SK-N-SH (cell line): ENCODE measurements at regions not wholly inside any gene's neighbourhood (a gene's known extent, or its start where the extent isn't known, plus 50 kb on each side); places are given as distances from the start of the nearest gene placed in this dataset.

Experiments used
- CTCF ChIA-PET: fragments of 300-600, 350-600 bp; formaldehyde crosslinking; extraction: SDS; loops from one replicate; lab custom pipeline; 2021; lab: Yijun Ruan, JAX
- POLR2A ChIA-PET: fragments of 350-600 bp; sonication (Branson Sonifier 250); formaldehyde crosslinking; extraction: SDS; loops from one replicate; lab custom pipeline; 2020; ENCODE audit warnings: antibody characterized with exemption, inconsistent platforms; lab: Yijun Ruan, JAX
- DNase-seq: peaks from one replicate; pipeline ENCODE4 v3.0.0; 2012
- H2AFZ ChIP-seq: fragments of 200-600 bp; sonication (generic); 2 replicates; pipeline ENCODE4 v1.8.1; 2016; ENCODE audit warnings: antibody characterized with exemption, mild to moderate bottlenecking, low read depth
- H3F3A ChIP-seq: fragments of 200-600 bp; sonication (generic); replicated peaks from 2 replicates; pipeline ENCODE3; 2016; ENCODE audit warnings: antibody characterized with exemption, mild to moderate bottlenecking; ENCODE audit not compliant: insufficient read depth
- H3K27ac ChIP-seq, 2 experiments: fragments of 200-500 bp in 1 of 2; fragments of 200-600 bp in 1 of 2; sonication (Bioruptor generic) in 1 of 2; sonication (generic), shearing (Covaris generic) in 1 of 2; 2 replicates each; pipeline versions ENCODE4 v1.5.1 to v1.6.1; 2014 to 2016; ENCODE audit warnings: low read depth in 2 of 2, inconsistent platforms in 1 of 2, low read length in 1 of 2, mild to moderate bottlenecking in 1 of 2, mixed read lengths in 1 of 2
- H3K27me3 ChIP-seq: fragments of 200-600 bp; sonication (generic), shearing (Covaris generic); 2 replicates; pipeline ENCODE4 v1.6.1; 2016; ENCODE audit warnings: mixed run types; ENCODE audit not compliant: insufficient read depth
- H3K36me3 ChIP-seq, 2 experiments: fragments of 200-500 bp in 1 of 2; fragments of 200-600 bp in 1 of 2; sonication (Bioruptor generic) in 1 of 2; sonication (generic) in 1 of 2; replicated peaks in 1 of 2; 2 replicates each; pipeline versions ENCODE3 to v1.5.1; 2014 to 2016; ENCODE audit warnings: low read length in 1 of 2, mild to moderate bottlenecking in 1 of 2; ENCODE audit not compliant: insufficient read depth in 2 of 2, control insufficient read depth in 1 of 2
- H3K4me1 ChIP-seq, 2 experiments: fragments of 200-500 bp in 1 of 2; fragments of 200-600 bp in 1 of 2; sonication (Bioruptor generic) in 1 of 2; sonication (generic), shearing (Covaris generic) in 1 of 2; 2 replicates each; pipeline versions ENCODE4 v1.5.1 to v1.6.1; 2014 to 2016; ENCODE audit warnings: low read depth in 1 of 2, low read length in 1 of 2, mixed run types in 1 of 2; ENCODE audit not compliant: insufficient read depth in 2 of 2, control insufficient read depth in 1 of 2
- H3K4me2 ChIP-seq: fragments of 200-600 bp; sonication (generic), shearing (Covaris generic); 2 replicates; pipeline ENCODE4 v1.6.1; 2017; ENCODE audit warnings: mixed run types
- H3K4me3 ChIP-seq, 2 experiments: fragments of 200-500 bp in 1 of 2; fragments of 200-600 bp in 1 of 2; sonication (Bioruptor generic) in 1 of 2; sonication (generic), shearing (Covaris generic) in 1 of 2; 2 replicates each; pipeline versions ENCODE4 v1.5.1 to v1.8.1; 2014 to 2016; ENCODE audit warnings: low read depth in 2 of 2, inconsistent platforms in 1 of 2, low read length in 1 of 2, mild to moderate bottlenecking in 1 of 2, mixed read lengths in 1 of 2, moderate library complexity in 1 of 2
- H3K79me2 ChIP-seq: fragments of 200-600 bp; sonication (generic); 2 replicates; pipeline ENCODE4 v1.8.1; 2017; ENCODE audit warnings: mild to moderate bottlenecking; ENCODE audit not compliant: insufficient read depth
- H3K9ac ChIP-seq: fragments of 200-600 bp; sonication (generic); 2 replicates; pipeline ENCODE4 v1.6.1; 2017; ENCODE audit warnings: mixed run types
- H3K9me2 ChIP-seq: fragments of 200-600 bp; sonication (generic); 2 replicates; pipeline ENCODE4 v1.6.1; 2017; ENCODE audit warnings: mixed run types
- H3K9me3 ChIP-seq: fragments of 200-600 bp; sonication (generic); 2 replicates; pipeline ENCODE4 v1.6.1; 2017; ENCODE audit warnings: mixed run types, mild to moderate bottlenecking, moderate library complexity
- H4K20me1 ChIP-seq: fragments of 200-600 bp; sonication (generic); 2 replicates; pipeline ENCODE4 v1.6.1; 2017; ENCODE audit warnings: mild to moderate bottlenecking, mixed run types; ENCODE audit not compliant: insufficient read depth
- CHD2 ChIP-seq: fragments of 150-350 bp; IDR thresholded peaks from 2 replicates; pipeline ENCODE4 v1.6.1; 2018; ENCODE audit warnings: low read length; ENCODE audit not compliant: partially characterized antibody
- EP300 ChIP-seq, 2 experiments: IDR thresholded peaks; 2 replicates each; pipeline versions ENCODE4 v1.4.0 to v1.6.1; 2012; ENCODE audit warnings: borderline replicate concordance in 1 of 2, low read depth in 1 of 2, low read length in 1 of 2
- EZH2phosphoT487 ChIP-seq: fragments of 200-600 bp; sonication (generic); IDR thresholded peaks from 2 replicates; pipeline ENCODE4 v1.6.1; 2017; ENCODE audit warnings: low read depth, mixed run types, mild to moderate bottlenecking, antibody characterized with exemption, moderate library complexity, borderline replicate concordance
- GATA2 ChIP-seq: sonication (generic); formaldehyde crosslinking; IDR thresholded peaks from 2 replicates; pipeline ENCODE4 v1.5.0; 2020; ENCODE audit warnings: mild to moderate bottlenecking, missing genetic modification reagents
- JUND ChIP-seq: IDR thresholded peaks from 2 replicates; pipeline ENCODE4 v1.4.0; 2012
- POLR2AphosphoS5 ChIP-seq: IDR thresholded peaks from 2 replicates; pipeline ENCODE4 v1.6.1; 2012; ENCODE audit warnings: low read depth, low read length
- RAD21 ChIP-seq: IDR thresholded peaks from 2 replicates; pipeline ENCODE4 v1.6.1; 2012; ENCODE audit warnings: mild to moderate bottlenecking, low read length
- RCOR1 ChIP-seq: fragments of 150-350 bp; IDR thresholded peaks from 2 replicates; pipeline ENCODE4 v1.6.1; 2017; ENCODE audit warnings: antibody characterized with exemption, low read length
- TEAD4 ChIP-seq: IDR thresholded peaks from 2 replicates; pipeline ENCODE4 v1.4.0; 2012; ENCODE audit warnings: mild to moderate bottlenecking, borderline replicate concordance; ENCODE audit not compliant: insufficient read depth
- WGBS: methylation state at CpG from one replicate; pipeline ENCODE4 v1.1.6; 2017; ENCODE audit warnings: low lambda C conversion rate; 5-methylcytosine and 5-hydroxymethylcytosine counted together
- TF ChIP-seq, protein P1 (sequence below): fragments of 200-600 bp; sonication (generic); IDR thresholded peaks from 2 replicates; pipeline ENCODE4 v1.6.1; 2017; ENCODE audit warnings: antibody characterized with exemption, mild to moderate bottlenecking, moderate library complexity
- TF ChIP-seq, protein P2 (sequence below): IDR thresholded peaks from 2 replicates; pipeline ENCODE4; 2012
- TF ChIP-seq, protein P3 (sequence below): fragments of 150-350 bp; IDR thresholded peaks from 2 replicates; pipeline ENCODE4 v1.6.1; 2016; ENCODE audit warnings: mild to moderate bottlenecking, low read depth, low read length

DNA sequence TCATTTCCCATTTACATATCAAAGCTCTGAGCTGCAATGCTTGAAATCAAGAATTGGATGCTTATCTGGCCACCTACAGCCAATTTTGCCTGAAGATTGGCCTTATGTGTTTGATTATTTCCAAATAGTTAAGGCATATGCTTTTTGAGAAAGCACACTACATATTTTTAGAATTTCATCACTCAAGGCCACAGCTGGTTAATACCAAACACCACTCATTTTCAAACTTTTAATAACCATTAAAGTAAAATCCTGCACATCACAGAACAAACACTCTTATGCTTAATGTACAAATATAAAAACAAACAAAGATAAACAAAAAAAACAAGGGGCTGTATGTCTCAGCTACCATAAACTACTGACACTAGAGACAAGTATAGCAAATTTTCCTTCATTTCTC is 96.9 kb upstream of the HMGCLL1 start:
- Histone ChIP-seq H3K9ac (no peak overlapping the region), H3K36me3 (no peaks in the 10 kb centered on the region), H3K27me3 (no peaks in the 10 kb centered on the region), H3K4me3 (no peak overlapping the region), H3K79me2 (no peaks in the 10 kb centered on the region), H3F3A (no peaks in the 10 kb centered on the region), H3K9me2 (no peaks in the 10 kb centered on the region), H3K4me1 (peaks cover 0 to 2% of the 10 kb centered on the region in 2 experiments; a peak in 2 of 4 replicates), H3K4me2 (no peak overlapping the region), H2AFZ (no peak overlapping the region), H4K20me1 (no peaks in the 10 kb centered on the region), H3K9me3 (no peaks in the 10 kb centered on the region), H3K27ac (no peak overlapping the region)
- ChIA-PET POLR2A (no interaction called here), CTCF (no interaction called here)
- no peak for DNase-seq
- no peak for TF ChIP-seq RCOR1
- TF ChIP-seq, protein P1, sequence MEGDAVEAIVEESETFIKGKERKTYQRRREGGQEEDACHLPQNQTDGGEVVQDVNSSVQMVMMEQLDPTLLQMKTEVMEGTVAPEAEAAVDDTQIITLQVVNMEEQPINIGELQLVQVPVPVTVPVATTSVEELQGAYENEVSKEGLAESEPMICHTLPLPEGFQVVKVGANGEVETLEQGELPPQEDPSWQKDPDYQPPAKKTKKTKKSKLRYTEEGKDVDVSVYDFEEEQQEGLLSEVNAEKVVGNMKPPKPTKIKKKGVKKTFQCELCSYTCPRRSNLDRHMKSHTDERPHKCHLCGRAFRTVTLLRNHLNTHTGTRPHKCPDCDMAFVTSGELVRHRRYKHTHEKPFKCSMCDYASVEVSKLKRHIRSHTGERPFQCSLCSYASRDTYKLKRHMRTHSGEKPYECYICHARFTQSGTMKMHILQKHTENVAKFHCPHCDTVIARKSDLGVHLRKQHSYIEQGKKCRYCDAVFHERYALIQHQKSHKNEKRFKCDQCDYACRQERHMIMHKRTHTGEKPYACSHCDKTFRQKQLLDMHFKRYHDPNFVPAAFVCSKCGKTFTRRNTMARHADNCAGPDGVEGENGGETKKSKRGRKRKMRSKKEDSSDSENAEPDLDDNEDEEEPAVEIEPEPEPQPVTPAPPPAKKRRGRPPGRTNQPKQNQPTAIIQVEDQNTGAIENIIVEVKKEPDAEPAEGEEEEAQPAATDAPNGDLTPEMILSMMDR, result no peak
- TF ChIP-seq CHD2, result no peak
- no peak for TF ChIP-seq EZH2phosphoT487
- TF ChIP-seq JUND, result no peak

DNA sequence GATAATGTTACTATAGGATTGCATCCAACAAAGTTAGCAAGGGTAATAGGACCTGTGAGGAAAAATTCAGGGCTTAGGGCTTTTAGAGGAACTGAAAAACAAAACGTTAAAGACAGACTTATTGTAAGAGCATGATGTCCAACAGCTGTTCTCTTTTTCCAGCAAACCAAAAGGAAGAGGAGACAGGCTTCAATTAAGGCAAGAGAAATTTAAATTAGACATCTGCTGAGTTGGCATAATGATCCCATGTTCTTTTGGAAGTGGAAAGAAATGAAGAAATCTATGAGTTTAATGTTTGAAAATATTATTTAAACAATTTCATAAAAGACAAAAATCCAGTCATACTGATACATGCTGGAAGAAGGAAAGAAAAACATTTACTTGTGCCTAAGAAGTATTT is 95.7 kb upstream of the HMGCLL1 start:
- H3K9me3 ChIP-seq, result no peaks in the 10 kb centered on the region
- H3F3A ChIP-seq, result no peaks in the 10 kb centered on the region
- ChIA-PET POLR2A (no interaction called here), CTCF (no interaction called here)
- no peak overlapping the region for H3K9ac ChIP-seq
- H3K36me3 ChIP-seq, result no peaks in the 10 kb centered on the region
- no peaks in the 10 kb centered on the region for H3K27me3 ChIP-seq
- no peaks in the 10 kb centered on the region for H3K79me2 ChIP-seq
- no peak overlapping the region for H3K4me3 ChIP-seq
- TF ChIP-seq, protein P2, sequence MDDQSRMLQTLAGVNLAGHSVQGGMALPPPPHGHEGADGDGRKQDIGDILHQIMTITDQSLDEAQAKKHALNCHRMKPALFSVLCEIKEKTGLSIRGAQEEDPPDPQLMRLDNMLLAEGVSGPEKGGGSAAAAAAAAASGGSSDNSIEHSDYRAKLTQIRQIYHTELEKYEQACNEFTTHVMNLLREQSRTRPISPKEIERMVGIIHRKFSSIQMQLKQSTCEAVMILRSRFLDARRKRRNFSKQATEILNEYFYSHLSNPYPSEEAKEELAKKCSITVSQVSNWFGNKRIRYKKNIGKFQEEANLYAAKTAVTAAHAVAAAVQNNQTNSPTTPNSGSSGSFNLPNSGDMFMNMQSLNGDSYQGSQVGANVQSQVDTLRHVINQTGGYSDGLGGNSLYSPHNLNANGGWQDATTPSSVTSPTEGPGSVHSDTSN, result no peak
- no peak for TF ChIP-seq EP300 (IDR thresholded peaks at IDR 0.05; ENCODE audit: borderline replicate concordance in 1 of 2, low read depth in 1 of 2, low read length in 1 of 2)
- H4K20me1 ChIP-seq, result no peaks in the 10 kb centered on the region
- no peak for DNase-seq
- 7% methylated on average over 1 of the region's 1 CpG for WGBS
- no peak overlapping the region for H3K27ac ChIP-seq
- no peaks in the 10 kb centered on the region for H3K9me2 ChIP-seq
- H3K4me2 ChIP-seq, result no peak overlapping the region
- H3K4me1 ChIP-seq, result peaks cover 0 to 2% of the 10 kb centered on the region in 2 experiments; a peak in 2 of 4 replicates
- no peak overlapping the region for H2AFZ ChIP-seq

DNA sequence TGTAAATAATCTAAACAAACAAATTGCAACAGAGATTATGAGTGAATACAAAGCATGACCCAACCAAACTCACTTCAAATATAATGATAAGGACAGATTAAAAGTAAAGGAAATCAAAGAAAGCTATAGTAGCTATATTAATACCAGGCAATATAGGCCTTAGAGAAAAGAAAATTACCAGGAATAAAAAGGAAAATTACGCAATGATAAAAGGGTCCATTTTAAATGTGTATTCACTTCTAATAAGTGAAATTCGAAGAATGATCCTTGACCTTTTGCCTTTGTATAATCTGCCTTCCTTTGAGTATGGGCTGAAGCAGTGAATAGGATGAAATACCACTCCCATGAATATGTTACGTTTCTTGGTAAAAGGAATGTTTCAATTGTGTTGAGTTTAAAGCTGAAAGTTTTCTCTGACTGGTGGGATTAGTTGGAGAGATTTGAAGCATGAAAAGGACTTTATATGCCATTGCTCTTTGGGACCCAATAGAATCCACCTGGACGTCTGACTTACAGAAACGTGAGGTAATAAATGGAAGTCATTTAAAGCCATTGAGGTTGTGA is 91.9 kb upstream of the HMGCLL1 start:
- CTCF ChIA-PET, result no interaction called here
- no peak overlapping the region for H3K4me2 ChIP-seq

More for the DNA sequence above, 91.9 kb upstream of the HMGCLL1 start:
- Histone ChIP-seq H3K9me3 (no peaks in the 10 kb centered on the region), H4K20me1 (no peaks in the 10 kb centered on the region), H3K4me1 (no peaks in the 10 kb centered on the region; a peak in 1 of 4 replicates), H3F3A (no peaks in the 10 kb centered on the region), H3K79me2 (no peaks in the 10 kb centered on the region), H3K27me3 (no peaks in the 10 kb centered on the region), H3K36me3 (no peaks in the 10 kb centered on the region), H3K9me2 (no peaks in the 10 kb centered on the region), H3K27ac (no peak overlapping the region), H3K4me3 (no peak overlapping the region), H2AFZ (no peak overlapping the region), H3K9ac (no peak overlapping the region)
- TF ChIP-seq POLR2AphosphoS5 (no peak), CHD2 (no peak), RAD21 (no peak), GATA2 (CRISPR knock-in tag) (no peak), TEAD4 (no peak)
- TF ChIP-seq, protein P1, result no peak
- TF ChIP-seq, protein P3, sequence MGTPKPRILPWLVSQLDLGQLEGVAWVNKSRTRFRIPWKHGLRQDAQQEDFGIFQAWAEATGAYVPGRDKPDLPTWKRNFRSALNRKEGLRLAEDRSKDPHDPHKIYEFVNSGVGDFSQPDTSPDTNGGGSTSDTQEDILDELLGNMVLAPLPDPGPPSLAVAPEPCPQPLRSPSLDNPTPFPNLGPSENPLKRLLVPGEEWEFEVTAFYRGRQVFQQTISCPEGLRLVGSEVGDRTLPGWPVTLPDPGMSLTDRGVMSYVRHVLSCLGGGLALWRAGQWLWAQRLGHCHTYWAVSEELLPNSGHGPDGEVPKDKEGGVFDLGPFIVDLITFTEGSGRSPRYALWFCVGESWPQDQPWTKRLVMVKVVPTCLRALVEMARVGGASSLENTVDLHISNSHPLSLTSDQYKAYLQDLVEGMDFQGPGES, result no peak
- TF ChIP-seq, protein P2, result no peak
- 41% methylated on average over 5 of the region's 5 CpGs for WGBS
- DNase-seq, result no peak
- POLR2A ChIA-PET, result no interaction called here
